GM23338 (cell line): ENCODE measurements at regions not wholly inside any gene's neighbourhood (a gene's known extent, or its start where the extent isn't known, plus 50 kb on each side); places are given as distances from the start of the nearest gene placed in this dataset.
A peak's percentile ranks its signal among the peaks of the same experiment; 100 is the strongest.

ENCODE experiments used
- ATAC-seq: fragments of 200-7000 bp; cut with Tn5 transposase; 3 replicates; pipeline ENCODE4 v1.9.1; 2020
- DNase-seq: peaks from one replicate; pipeline ENCODE4 v3.0.0-alpha.2; 2015; ENCODE audit warnings: low spot score
- H2AFZ ChIP-seq: fragments of 200-600 bp; sonication (generic); 2 replicates; pipeline ENCODE4 v1.8.0; 2016; ENCODE audit warnings: antibody characterized with exemption, mild to moderate bottlenecking, moderate library complexity
- H3F3A ChIP-seq: fragments of 200-600 bp; sonication (generic); replicated peaks from 2 replicates; pipeline ENCODE4 v1.8.0; 2017; ENCODE audit warnings: antibody characterized with exemption, mixed run types, low read depth
- H3K27ac ChIP-seq: fragments of 200-600 bp; sonication (generic); 2 replicates; pipeline ENCODE4 v1.6.1; 2016; ENCODE audit warnings: low read depth
- H3K27me3 ChIP-seq: fragments of 200-600 bp; sonication (generic); 2 replicates; pipeline ENCODE4 v1.8.0; 2016; ENCODE audit warnings: mild to moderate bottlenecking, mixed run types, moderate library complexity; ENCODE audit not compliant: insufficient read depth
- H3K36me3 ChIP-seq: fragments of 200-600 bp; sonication (generic); 2 replicates; pipeline ENCODE4 v1.8.0; 2016; ENCODE audit warnings: mild to moderate bottlenecking; ENCODE audit not compliant: insufficient read depth
- H3K4me1 ChIP-seq: fragments of 200-600 bp; sonication (generic); 2 replicates; pipeline ENCODE4 v1.8.0; 2016; ENCODE audit warnings: mild to moderate bottlenecking, moderate library complexity; ENCODE audit not compliant: insufficient read depth
- H3K4me2 ChIP-seq: fragments of 200-600 bp; sonication (generic); 2 replicates; pipeline ENCODE4 v1.7.1; 2017; ENCODE audit warnings: mixed run types
- H3K4me3 ChIP-seq: fragments of 200-600 bp; sonication (generic); 2 replicates; pipeline ENCODE4 v1.6.1; 2016; ENCODE audit warnings: mixed run types
- H3K79me2 ChIP-seq: fragments of 200-600 bp; sonication (generic); replicated peaks from 2 replicates; pipeline ENCODE4 v1.8.0; 2017; ENCODE audit warnings: mild to moderate bottlenecking; ENCODE audit not compliant: insufficient read depth
- H3K9me2 ChIP-seq: fragments of 200-600 bp; sonication (generic); 2 replicates; pipeline ENCODE4 v1.8.0; 2017; ENCODE audit not compliant: insufficient read depth
- H4K20me1 ChIP-seq: fragments of 200-600 bp; sonication (generic); replicated peaks from 2 replicates; pipeline ENCODE4 v1.8.0; 2017; ENCODE audit warnings: mild to moderate bottlenecking; ENCODE audit not compliant: insufficient read depth
- H3K27ac Mint-ChIP-seq: 2 replicates; pipeline ENCODE4 v1.8.0; 2020; ENCODE audit warnings: inconsistent platforms, mild to moderate bottlenecking, moderate library complexity, mixed read lengths
- H3K27me3 Mint-ChIP-seq: 3 replicates; pipeline ENCODE4 v1.8.0; 2022; ENCODE audit warnings: low read depth, mild to moderate bottlenecking, moderate library complexity, mixed read lengths, inconsistent platforms; ENCODE audit not compliant: insufficient read depth, poor library complexity
- H3K36me3 Mint-ChIP-seq: 3 replicates; pipeline ENCODE4 v1.8.0; 2021; ENCODE audit warnings: low read depth, mild to moderate bottlenecking, inconsistent platforms, moderate library complexity, mixed read lengths
- H3K4me1 Mint-ChIP-seq: 3 replicates; pipeline ENCODE4 v1.8.0; 2020; ENCODE audit warnings: mild to moderate bottlenecking, inconsistent platforms, mixed read lengths
- H3K4me3 Mint-ChIP-seq: 3 replicates; pipeline ENCODE4 v1.8.0; 2021; ENCODE audit warnings: moderate library complexity, mild to moderate bottlenecking, inconsistent platforms, mixed read lengths
- H3K9me3 Mint-ChIP-seq: 3 replicates; pipeline ENCODE4 v1.8.0; 2020; ENCODE audit warnings: moderate library complexity, mild to moderate bottlenecking, inconsistent platforms, mixed read lengths
- ETS1 ChIP-seq: IDR thresholded peaks from 2 replicates; pipeline ENCODE4 v1.6.1; 2016; ENCODE audit warnings: antibody characterized with exemption
- EZH2phosphoT487 ChIP-seq: fragments of 200-600 bp; sonication (generic); IDR thresholded peaks from one replicate; pipeline ENCODE4 v1.8.1; 2018; ENCODE audit warnings: antibody characterized with exemption; ENCODE audit not compliant: unreplicated experiment
- POLR2AphosphoS5 ChIP-seq: IDR thresholded peaks from 2 replicates; pipeline ENCODE4 v1.6.1; 2016; ENCODE audit warnings: antibody characterized with exemption, low read depth
- STAT1 ChIP-seq: IDR thresholded peaks from one replicate; pipeline ENCODE4 v1.6.1; 2016; ENCODE audit warnings: antibody characterized with exemption; ENCODE audit not compliant: unreplicated experiment
- ZNF114 ChIP-seq: fragments of 250-450 bp; sonication (Bioruptor Pico); IDR thresholded peaks from 2 replicates; pipeline ENCODE4 v1.5.0; 2020; ENCODE audit warnings: mild to moderate bottlenecking, moderate library complexity
- ZNF331 ChIP-seq: fragments of 250-450 bp; sonication (Bioruptor Pico); IDR thresholded peaks from 2 replicates; pipeline ENCODE4 v1.5.0; 2020; ENCODE audit warnings: low read depth, mild to moderate bottlenecking, moderate library complexity
- TF ChIP-seq, protein P1 (sequence below), 2 experiments: fragments of 200-600 bp in 1 of 2; sonication (generic) in 1 of 2; conservative IDR thresholded peaks; 2 replicates each; pipeline versions ENCODE4 v1.5.1 to v1.6.1; 2016 to 2017; ENCODE audit warnings: antibody characterized with exemption in 2 of 2, low read depth in 2 of 2, mild to moderate bottlenecking in 2 of 2, moderate library complexity in 1 of 2

DNA sequence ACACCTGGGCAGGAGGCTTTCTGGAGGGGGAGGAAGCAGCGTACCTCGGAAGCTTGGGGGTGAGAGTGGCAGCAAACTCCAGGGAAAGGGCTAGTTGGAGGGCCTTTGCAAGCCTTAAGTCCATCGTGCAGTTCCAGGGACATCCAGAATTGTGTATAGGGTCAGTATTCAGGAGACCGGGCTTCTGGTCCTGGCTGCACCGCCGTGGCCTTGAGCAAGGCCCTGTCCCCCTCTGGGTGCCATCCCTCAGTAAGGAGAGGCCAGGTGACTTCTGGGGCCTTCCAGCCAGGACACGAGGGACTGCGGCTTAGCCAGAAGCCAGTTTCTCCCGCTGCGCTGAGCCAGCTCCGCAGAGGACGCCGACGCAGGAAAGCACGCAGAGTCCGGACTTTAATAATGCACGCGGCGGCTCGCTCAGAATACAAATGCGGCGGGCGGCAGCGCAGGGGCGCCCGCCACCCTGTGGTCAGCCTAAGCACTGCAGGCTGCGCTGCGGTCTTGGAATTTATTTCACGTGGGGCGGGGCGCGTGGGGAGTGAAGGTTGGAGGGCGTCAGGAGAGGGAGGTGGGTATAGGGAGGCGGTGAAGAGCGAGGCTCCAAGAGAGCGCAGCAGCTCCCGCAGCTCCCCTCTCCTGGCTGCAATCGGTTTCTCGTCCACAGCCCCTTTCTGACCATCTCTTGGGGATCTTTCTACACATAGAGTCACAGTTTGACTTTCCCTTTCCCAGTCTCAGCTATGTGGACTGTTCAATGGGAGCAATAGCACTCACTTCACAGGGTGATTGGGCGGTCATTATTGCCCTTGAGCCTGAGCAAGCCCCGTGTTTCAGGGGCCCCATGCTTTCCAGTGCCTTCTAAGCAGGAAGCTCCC, 94.1 kb upstream of the GPR50 start:
- TF ChIP-seq ETS1: no peak
- TF ChIP-seq, protein P1, sequence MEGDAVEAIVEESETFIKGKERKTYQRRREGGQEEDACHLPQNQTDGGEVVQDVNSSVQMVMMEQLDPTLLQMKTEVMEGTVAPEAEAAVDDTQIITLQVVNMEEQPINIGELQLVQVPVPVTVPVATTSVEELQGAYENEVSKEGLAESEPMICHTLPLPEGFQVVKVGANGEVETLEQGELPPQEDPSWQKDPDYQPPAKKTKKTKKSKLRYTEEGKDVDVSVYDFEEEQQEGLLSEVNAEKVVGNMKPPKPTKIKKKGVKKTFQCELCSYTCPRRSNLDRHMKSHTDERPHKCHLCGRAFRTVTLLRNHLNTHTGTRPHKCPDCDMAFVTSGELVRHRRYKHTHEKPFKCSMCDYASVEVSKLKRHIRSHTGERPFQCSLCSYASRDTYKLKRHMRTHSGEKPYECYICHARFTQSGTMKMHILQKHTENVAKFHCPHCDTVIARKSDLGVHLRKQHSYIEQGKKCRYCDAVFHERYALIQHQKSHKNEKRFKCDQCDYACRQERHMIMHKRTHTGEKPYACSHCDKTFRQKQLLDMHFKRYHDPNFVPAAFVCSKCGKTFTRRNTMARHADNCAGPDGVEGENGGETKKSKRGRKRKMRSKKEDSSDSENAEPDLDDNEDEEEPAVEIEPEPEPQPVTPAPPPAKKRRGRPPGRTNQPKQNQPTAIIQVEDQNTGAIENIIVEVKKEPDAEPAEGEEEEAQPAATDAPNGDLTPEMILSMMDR (conservative IDR thresholded peaks at IDR 0.05; ENCODE audit: low read depth in 2 of 2): peak; percentile 66 to 74
- H3K4me1 Mint-ChIP-seq: peaks cover 12% of the 10 kb centered on the region
- Histone ChIP-seq H3F3A (no peaks in the 10 kb centered on the region), H3K27ac (no peak overlapping the region), H3K4me1 (peaks cover 5% of the 10 kb centered on the region; the same call in 1 of the 2 replicates), H3K4me2 (peak overlapping the region; percentile 76), H4K20me1 (no peaks in the 10 kb centered on the region), H3K4me3 (peak overlapping the region; percentile 51), H3K9me2 (no peaks in the 10 kb centered on the region), H3K36me3 (no peaks in the 10 kb centered on the region), H2AFZ (peak overlapping the region; percentile 87; the same call in 1 of the 2 replicates), H3K27me3 (peaks cover 15% of the 10 kb centered on the region), H3K79me2 (no peaks in the 10 kb centered on the region)
- no peaks in the 10 kb centered on the region for H3K9me3 Mint-ChIP-seq
- peak overlapping the region; percentile 60 for H3K4me3 Mint-ChIP-seq
- H3K36me3 Mint-ChIP-seq: no peaks in the 10 kb centered on the region
- H3K27ac Mint-ChIP-seq: no peak overlapping the region
- H3K27me3 Mint-ChIP-seq: peaks cover 6% of the 10 kb centered on the region
- ATAC-seq (peak; percentile 86), DNase-seq (peak; percentile 75)

DNA sequence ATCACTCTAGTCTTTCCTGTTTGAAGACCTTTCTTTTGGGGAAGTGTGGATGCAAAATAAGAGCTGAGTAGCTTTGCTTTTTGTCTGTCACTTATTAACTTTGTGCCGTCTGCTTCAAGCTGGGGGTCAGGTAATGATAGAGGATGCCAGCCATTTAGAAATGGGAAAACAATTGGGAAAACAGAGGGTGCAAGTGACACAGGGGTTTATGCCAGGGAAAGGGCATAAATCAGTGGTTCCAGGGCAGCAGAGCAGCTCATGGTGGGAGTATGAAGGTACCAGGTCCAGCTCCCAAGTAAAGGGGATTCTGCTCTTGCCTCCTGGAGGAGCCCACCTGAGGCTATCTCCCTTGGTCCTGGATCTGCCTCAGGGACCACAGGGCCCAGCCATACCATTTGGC, 91.9 kb upstream of the GPR50 start:
- no peak for ATAC-seq
- Mint-ChIP-seq H3K27me3 (peaks cover 6% of the 10 kb centered on the region), H3K36me3 (no peaks in the 10 kb centered on the region), H3K27ac (no peak overlapping the region), H3K4me1 (peaks cover 12% of the 10 kb centered on the region), H3K4me3 (no peak overlapping the region), H3K9me3 (no peaks in the 10 kb centered on the region)
- peaks cover 5% of the 10 kb centered on the region; the same call in 1 of the 2 replicates for H3K4me1 ChIP-seq
- H3K4me3 ChIP-seq: no peak overlapping the region
- H3K4me2 ChIP-seq: no peak overlapping the region
- no peaks in the 10 kb centered on the region for H3K9me2 ChIP-seq
- DNase-seq: no peak
- no peak overlapping the region for H3K27ac ChIP-seq
- TF ChIP-seq ZNF331 (CRISPR knock-in tag): no peak
- TF ChIP-seq STAT1: no peak
- TF ChIP-seq POLR2AphosphoS5: no peak
- H3K79me2 ChIP-seq: no peaks in the 10 kb centered on the region
- H3K27me3 ChIP-seq: peaks cover 15% of the 10 kb centered on the region
- no peak overlapping the region for H2AFZ ChIP-seq
- no peaks in the 10 kb centered on the region for H3F3A ChIP-seq
- no peaks in the 10 kb centered on the region for H3K36me3 ChIP-seq
- H4K20me1 ChIP-seq: no peaks in the 10 kb centered on the region

DNA sequence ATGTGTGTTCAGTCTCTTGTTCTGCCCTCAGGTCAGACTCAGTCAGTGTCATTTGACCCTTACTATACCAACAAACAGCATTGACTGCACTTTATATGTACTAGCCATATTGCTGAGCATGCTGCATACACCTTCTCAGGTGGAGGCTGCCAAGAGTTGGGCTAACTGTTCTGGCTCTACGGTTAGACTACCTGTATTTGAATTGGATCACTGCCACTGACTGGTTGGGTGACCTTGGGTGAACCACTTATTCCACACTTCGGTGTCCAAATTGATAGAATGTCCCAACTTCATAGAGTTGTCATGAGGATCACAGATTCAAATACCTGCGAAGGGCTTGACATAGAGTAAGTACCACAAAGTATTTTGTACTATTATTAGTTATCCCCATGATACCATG, 91.2 kb upstream of the GPR50 start:
- Mint-ChIP-seq H3K27me3 (peaks cover 6% of the 10 kb centered on the region), H3K9me3 (no peaks in the 10 kb centered on the region), H3K36me3 (no peaks in the 10 kb centered on the region), H3K27ac (no peak overlapping the region), H3K4me1 (peaks cover 12% of the 10 kb centered on the region), H3K4me3 (no peak overlapping the region)
- H3K4me1 ChIP-seq: peaks cover 5% of the 10 kb centered on the region; the same call in 1 of the 2 replicates
- H3K4me2 ChIP-seq: no peak overlapping the region
- H3F3A ChIP-seq: no peaks in the 10 kb centered on the region
- ATAC-seq (no peak), DNase-seq (no peak)
- no peaks in the 10 kb centered on the region for H4K20me1 ChIP-seq
- peaks cover 15% of the 10 kb centered on the region for H3K27me3 ChIP-seq
- H3K27ac ChIP-seq: no peak overlapping the region
- no peak overlapping the region for H2AFZ ChIP-seq
- H3K4me3 ChIP-seq: no peak overlapping the region
- no peaks in the 10 kb centered on the region for H3K9me2 ChIP-seq
- no peaks in the 10 kb centered on the region for H3K36me3 ChIP-seq
- H3K79me2 ChIP-seq: no peaks in the 10 kb centered on the region
- TF ChIP-seq ZNF114: no peak
- no peak for TF ChIP-seq EZH2phosphoT487
- TF ChIP-seq STAT1: no peak
